Stimulated activated CD4-positive, alpha-beta T cell treated with anti-CD3 and anti-CD28 coated beads, Interleukin-12 subunit alpha, Interleukin-12 subunit beta, amount 100 ng/mL, for 48 hours (primary cell): ENCODE measurements at regions not wholly inside any gene's neighbourhood (a gene's known extent, or its start where the extent isn't known, plus 50 kb on each side); places are given as distances from the start of the nearest gene placed in this dataset.

Source experiments
- DNase-seq, 3 donors: peaks; one replicate each; pipeline ENCODE4 v3.0.0-alpha.2; 2020; ENCODE audit warnings: low read depth in 2 of 3, low spot score in 1 of 3

GRCh38 chr16:55947366-55947765, 72.2 kb upstream of the CES5A start:
- no peak for DNase-seq

- peak; percentile 14 to 61 (median 27) for DNase-seq
Measured at GRCh38 chr16:55944377-55944802, 69.2 kb upstream of the CES5A start.

GRCh38 chr16:55943267-55943666, 68.1 kb upstream of the CES5A start:
- DNase-seq, result no peak

DNA sequence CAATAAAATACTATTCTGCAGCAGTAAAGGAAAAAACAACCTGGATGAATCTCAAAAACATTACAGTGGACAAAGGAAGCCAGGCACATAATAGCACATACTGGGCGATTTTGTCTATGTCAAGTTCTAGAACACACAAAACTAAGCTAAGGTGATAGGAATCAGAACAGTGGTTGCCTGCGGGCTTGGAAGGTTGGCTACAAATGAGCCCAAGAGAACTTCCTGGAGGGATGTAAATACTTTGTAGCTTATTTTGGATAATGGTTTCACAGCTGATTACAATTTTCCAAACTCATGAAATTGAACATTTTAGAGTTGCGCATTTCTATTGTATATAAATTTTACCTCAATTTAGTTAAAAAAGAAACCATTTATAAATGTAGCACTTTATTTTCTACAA, 67.6 kb upstream of the CES5A start:
- no peak for DNase-seq

DNA sequence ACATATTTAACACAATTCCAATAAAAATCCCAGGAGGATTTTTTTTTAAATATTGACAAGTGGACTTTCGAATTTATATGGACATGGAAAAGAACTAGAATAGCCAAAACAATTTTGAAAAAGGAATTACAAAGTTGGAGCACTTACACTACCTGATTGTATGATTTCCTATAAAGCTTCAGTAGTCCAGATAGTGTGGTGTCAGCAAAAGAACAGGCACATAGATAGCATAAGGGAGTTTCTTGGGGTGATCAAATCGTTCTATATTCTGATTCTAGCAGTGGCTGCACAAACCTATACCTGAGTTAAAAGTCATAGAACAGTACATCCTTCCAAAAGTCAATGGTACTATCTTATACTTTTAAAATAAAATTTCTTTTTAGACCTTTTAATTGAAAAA, 66.4 kb upstream of the CES5A start:
- DNase-seq, result no peak

- no peak for DNase-seq
Measured at GRCh38 chr16:55938126-55938525, 63.0 kb upstream of the CES5A start.

- no peak for DNase-seq
Measured at GRCh38 chr16:55933038-55933437, 57.9 kb upstream of the CES5A start.

- no peak for DNase-seq
Measured at GRCh38 chr16:55930036-55930435, 54.9 kb upstream of the CES5A start.

- no peak for DNase-seq
Measured at GRCh38 chr16:55929181-55929580, 54.0 kb upstream of the CES5A start.

DNA sequence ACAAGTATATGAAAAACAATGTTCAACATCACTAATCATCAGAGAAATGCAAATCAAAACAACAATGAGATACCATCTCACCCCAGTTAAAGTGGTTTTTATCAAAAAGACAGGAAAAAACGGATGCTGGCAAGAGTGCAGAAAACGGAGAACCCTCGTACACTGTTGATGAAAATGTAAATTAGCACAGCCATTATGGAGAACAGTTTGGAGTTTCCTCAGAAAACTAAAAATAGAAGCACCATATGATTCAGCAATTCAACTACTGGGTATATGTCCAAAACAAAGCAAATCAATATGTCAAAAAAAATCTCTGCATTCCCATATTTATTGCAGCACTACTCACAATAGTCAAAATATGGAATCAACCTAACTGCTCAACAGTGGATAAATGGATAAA, 50.1 kb upstream of the CES5A start:
- DNase-seq, result no peak
